GM19463 (cell line): ENCODE measurements at regions not wholly inside any gene's neighbourhood (a gene's known extent, or its start where the extent isn't known, plus 50 kb on each side); places are given as distances from the start of the nearest gene placed in this dataset.

Experiments
- ATAC-seq: cut with Tn5 transposase; IDR thresholded peaks from one replicate; pipeline ENCODE4 v1.9.1; 2021; ENCODE audit warnings: mild to moderate bottlenecking, moderate library complexity; ENCODE audit not compliant: unreplicated experiment

GRCh38 chrX:6909396-6909795, 238.1 kb upstream of the STS start:
- no peak for ATAC-seq

- no peak for ATAC-seq
Measured at GRCh38 chrX:6906608-6907007, 240.9 kb upstream of the STS start.

GRCh38 chrX:6904156-6904555, 243.4 kb upstream of the STS start:
- no peak for ATAC-seq

GRCh38 chrX:6898371-6898770, 249.1 kb upstream of the STS start:
- no peak for ATAC-seq

- no peak for ATAC-seq
Measured at GRCh38 chrX:6891404-6891803, 256.1 kb upstream of the STS start.

- ATAC-seq = no peak
Measured at GRCh38 chrX:6890544-6891261, 256.8 kb upstream of the STS start.

GRCh38 chrX:6885909-6886308, 261.6 kb upstream of the STS start:
- ATAC-seq = no peak

GRCh38 chrX:6885396-6885795, 262.1 kb upstream of the STS start:
- ATAC-seq = no peak

GRCh38 chrX:6861456-6861855, 286.1 kb upstream of the STS start:
- ATAC-seq = no peak

GRCh38 chrX:6857749-6858148, 289.8 kb upstream of the STS start:
- no peak for ATAC-seq

- ATAC-seq = no peak
Measured at GRCh38 chrX:6856471-6856870, 291.0 kb upstream of the STS start.

- ATAC-seq = no peak
Measured at GRCh38 chrX:6852869-6853268, 294.6 kb upstream of the STS start.

- ATAC-seq = no peak
Measured at GRCh38 chrX:6852121-6852520, 295.4 kb upstream of the STS start.

GRCh38 chrX:6851140-6851539, 296.4 kb upstream of the STS start:
- no peak for ATAC-seq

GRCh38 chrX:6849716-6850414, 297.6 kb upstream of the STS start:
- no peak for ATAC-seq

GRCh38 chrX:6832619-6833018, 297.7 kb upstream of the VCX3A start:
- ATAC-seq = no peak

- ATAC-seq = no peak
Measured at GRCh38 chrX:6826856-6827255, 291.9 kb upstream of the VCX3A start.

GRCh38 chrX:6821730-6822129, 286.8 kb upstream of the VCX3A start:
- ATAC-seq = no peak

- ATAC-seq = no peak
Measured at GRCh38 chrX:6813836-6814370, 279.0 kb upstream of the VCX3A start.

- no peak for ATAC-seq
Measured at GRCh38 chrX:6812087-6812486, 277.2 kb upstream of the VCX3A start.

GRCh38 chrX:6810776-6811175, 275.9 kb upstream of the VCX3A start:
- no peak for ATAC-seq

GRCh38 chrX:6803607-6804006, 268.7 kb upstream of the VCX3A start:
- ATAC-seq = no peak
